H1 (cell line): ENCODE measurements at regions not wholly inside any gene's neighbourhood (a gene's known extent, or its start where the extent isn't known, plus 50 kb on each side); places are given as distances from the start of the nearest gene placed in this dataset.

ENCODE experiments used
- CTCF ChIA-PET: fragments of 300-600 bp; sonication (Branson Sonifier 250); formaldehyde crosslinking; loops from one replicate; lab custom pipeline; 2021; ENCODE audit not compliant: partially characterized antibody; lab: Charles Lee
- POLR2A ChIA-PET: fragments of 300-600 bp; sonication (Branson Sonifier 250); formaldehyde crosslinking; loops from one replicate; lab custom pipeline; 2021; ENCODE audit warnings: inconsistent platforms; ENCODE audit not compliant: partially characterized antibody; lab: Charles Lee
- DNase-seq, 2 experiments: peaks; one replicate each; pipeline versions ENCODE4 v3.0.0 to v3.0.0-alpha.2; 2010 to 2022; ENCODE audit warnings: low spot score in 2 of 2, low read depth in 1 of 2, mixed read lengths in 1 of 2
- FAIRE-seq: peaks from 2 replicates; lab custom pipeline; 2011; peaks lifted over from hg19 to GRCh38; lab: Jason Lieb, UNC
- H2AFZ ChIP-seq: 2 replicates; pipeline ENCODE4 v1.8.1; 2012; ENCODE audit warnings: low read length, inconsistent platforms
- H2AK5ac ChIP-seq: 2 replicates; pipeline ENCODE4 v1.6.1; 2013; ENCODE audit warnings: low read depth, low read length
- H2BK120ac ChIP-seq: replicated peaks from 2 replicates; pipeline ENCODE3; 2013; ENCODE audit warnings: low read depth, low read length, inconsistent platforms
- H2BK12ac ChIP-seq: 2 replicates; pipeline ENCODE4 v1.6.1; 2013; ENCODE audit warnings: low read depth, low read length
- H2BK15ac ChIP-seq: 2 replicates; pipeline ENCODE4 v1.6.1; 2013; ENCODE audit warnings: low read length
- H2BK20ac ChIP-seq: 2 replicates; pipeline ENCODE4 v1.6.1; 2013; ENCODE audit warnings: low read length
- H2BK5ac ChIP-seq: 2 replicates; pipeline ENCODE4 v1.6.1; 2013; ENCODE audit warnings: low read depth, low read length
- H3K14ac ChIP-seq: 2 replicates; pipeline ENCODE4 v1.6.1; 2013; ENCODE audit warnings: inconsistent platforms; ENCODE audit not compliant: insufficient read length
- H3K18ac ChIP-seq: 2 replicates; pipeline ENCODE4 v1.6.1; 2013; ENCODE audit warnings: low read length; ENCODE audit errors: extremely low read depth
- H3K23ac ChIP-seq: 2 replicates; pipeline ENCODE4 v1.6.1; 2013; ENCODE audit warnings: inconsistent platforms; ENCODE audit not compliant: insufficient read length
- H3K23me2 ChIP-seq: 2 replicates; pipeline ENCODE4 v1.6.1; 2013; ENCODE audit warnings: low read depth, low read length
- H3K27ac ChIP-seq: 2 replicates; pipeline ENCODE4 v1.6.1; 2011; ENCODE audit warnings: low read depth, low read length, inconsistent platforms
- H3K27me3 ChIP-seq, 4 experiments: replicated peaks in 1 of 4; 1 replicate in 1 of 4; 2 replicates in 3 of 4; pipeline versions ENCODE4 v1.6.1 to v1.8.1; 2011 to 2013; ENCODE audit warnings: low read length in 3 of 4, mild to moderate bottlenecking in 3 of 4, inconsistent platforms in 2 of 4, mixed read lengths in 2 of 4, moderate library complexity in 1 of 4; ENCODE audit not compliant: control insufficient read depth in 3 of 4, insufficient read depth in 3 of 4; ENCODE audit errors: extremely low read depth in 1 of 4
- H3K36me3 ChIP-seq, 4 experiments: 2 replicates each; pipeline versions ENCODE4 v1.6.1 to v1.8.1; 2011 to 2013; ENCODE audit warnings: mild to moderate bottlenecking in 4 of 4, low read length in 3 of 4, moderate library complexity in 2 of 4, control low read depth in 1 of 4, inconsistent platforms in 1 of 4; ENCODE audit not compliant: insufficient read depth in 4 of 4, control insufficient read depth in 2 of 4
- H3K4ac ChIP-seq: replicated peaks from 2 replicates; pipeline ENCODE3; 2013; ENCODE audit warnings: low read length, low read depth, mixed read lengths, inconsistent platforms; ENCODE audit not compliant: insufficient read length
- H3K4me1 ChIP-seq, 4 experiments: replicated peaks in 1 of 4; 1 replicate in 1 of 4; 2 replicates in 3 of 4; pipeline versions ENCODE4 v1.6.1 to v1.8.1; 2011 to 2013; ENCODE audit warnings: low read length in 3 of 4, inconsistent platforms in 2 of 4, mixed read lengths in 1 of 4; ENCODE audit not compliant: insufficient read depth in 4 of 4, control insufficient read depth in 3 of 4
- H3K4me2 ChIP-seq, 2 experiments: 2 replicates each; pipeline versions ENCODE4 v1.6.1 to v1.8.1; 2011 to 2013; ENCODE audit warnings: low read depth in 2 of 2, low read length in 2 of 2, control low read depth in 1 of 2, inconsistent platforms in 1 of 2, mild to moderate bottlenecking in 1 of 2; ENCODE audit not compliant: insufficient read depth in 1 of 2
- H3K4me3 ChIP-seq, 4 experiments: fragments of 200-600, 300-600 bp in 1 of 4; sonication (generic), shearing (Covaris generic), sonication (Bioruptor Twin) in 1 of 4; 2 replicates each; pipeline versions ENCODE4 v1.5.1 to v1.8.1; 2011 to 2016; ENCODE audit warnings: low read length in 4 of 4, low read depth in 3 of 4, control low read depth in 2 of 4, inconsistent platforms in 2 of 4, mild to moderate bottlenecking in 2 of 4, mixed read lengths in 1 of 4, moderate library complexity in 1 of 4; ENCODE audit not compliant: insufficient read depth in 2 of 4; ENCODE audit errors: extremely low read depth in 1 of 4
- H3K56ac ChIP-seq: replicated peaks from 2 replicates; pipeline ENCODE3; 2013; ENCODE audit warnings: low read depth, mild to moderate bottlenecking, mixed read lengths, low read length, inconsistent platforms; ENCODE audit not compliant: insufficient read length
- H3K79me1 ChIP-seq: 2 replicates; pipeline ENCODE4 v1.6.1; 2013; ENCODE audit warnings: low read depth, low read length, control low read depth
- H3K79me2 ChIP-seq, 2 experiments: 2 replicates each; pipeline versions ENCODE4 v1.6.1 to v1.8.1; 2012 to 2013; ENCODE audit warnings: low read length in 2 of 2, mild to moderate bottlenecking in 2 of 2, inconsistent platforms in 1 of 2; ENCODE audit not compliant: insufficient read depth in 2 of 2, control insufficient read depth in 1 of 2
- H3K9ac ChIP-seq, 4 experiments: replicated peaks in 1 of 4; 1 replicate in 1 of 4; 2 replicates in 3 of 4; pipeline versions ENCODE4 v1.6.1 to v1.8.1; 2011 to 2013; ENCODE audit warnings: low read depth in 3 of 4, low read length in 3 of 4, control low read depth in 2 of 4, mild to moderate bottlenecking in 2 of 4, moderate library complexity in 2 of 4, inconsistent platforms in 1 of 4; ENCODE audit errors: extremely low read depth in 1 of 4
- H3K9me3 ChIP-seq, 2 experiments: 2 replicates each; pipeline versions ENCODE4 v1.6.1 to v1.8.1; 2012 to 2013; ENCODE audit warnings: mild to moderate bottlenecking in 2 of 2, moderate library complexity in 2 of 2, control low read depth in 1 of 2, inconsistent platforms in 1 of 2, low read depth in 1 of 2, low read length in 1 of 2, mixed read lengths in 1 of 2; ENCODE audit not compliant: insufficient read depth in 2 of 2
- H4K20me1 ChIP-seq, 2 experiments: replicated peaks in 1 of 2; 2 replicates each; pipeline versions ENCODE3 to v1.8.1; 2011 to 2013; ENCODE audit warnings: inconsistent platforms in 2 of 2, low read length in 2 of 2, mild to moderate bottlenecking in 1 of 2; ENCODE audit not compliant: insufficient read depth in 2 of 2, control insufficient read depth in 1 of 2
- H4K5ac ChIP-seq: 2 replicates; pipeline ENCODE4 v1.6.1; 2013; ENCODE audit warnings: low read length, low read depth, mixed read lengths, inconsistent platforms; ENCODE audit not compliant: insufficient read length
- H4K8ac ChIP-seq: 2 replicates; pipeline ENCODE4 v1.8.0; 2013; ENCODE audit warnings: mild to moderate bottlenecking, moderate library complexity, low read length, inconsistent platforms; ENCODE audit not compliant: insufficient read depth; ENCODE audit errors: extremely low read depth
- H4K91ac ChIP-seq: replicated peaks from 2 replicates; pipeline ENCODE3; 2013; ENCODE audit warnings: low read length, mixed read lengths, inconsistent platforms; ENCODE audit not compliant: insufficient read length
- BRCA1 ChIP-seq: IDR thresholded peaks from 2 replicates; pipeline ENCODE4 v1.6.1; 2012; ENCODE audit warnings: low read depth, low read length, improper control_type of control experiment
- HDAC6 ChIP-seq: IDR thresholded peaks from one replicate; pipeline ENCODE4 v1.7.1; 2012; ENCODE audit warnings: low read depth, mild to moderate bottlenecking, inconsistent platforms, low read length, moderate library complexity
- POLR2A ChIP-seq, 2 experiments: IDR thresholded peaks; 1 replicate in 1 of 2; 2 replicates in 1 of 2; pipeline ENCODE4 v1.6.1; 2011; ENCODE audit warnings: low read depth in 2 of 2, low read length in 2 of 2, mild to moderate bottlenecking in 2 of 2; ENCODE audit errors: control extremely low read depth in 1 of 2
- WGBS, 2 experiments: shearing (Covaris generic) in 1 of 2; methylation state at CpG; one replicate each; pipeline versions ENCODE4 v1.1.6 to v1.1.7; 2013 to 2015; ENCODE audit warnings: low lambda C conversion rate in 2 of 2, mixed read lengths in 2 of 2, inconsistent platforms in 1 of 2, low coverage in 1 of 2, missing lambda C conversion rate in 1 of 2; ENCODE audit not compliant: insufficient replicate concordance in 2 of 2, insufficient coverage in 1 of 2, insufficient read length in 1 of 2; ENCODE audit errors: extremely low coverage in 1 of 2, missing lambda C conversion rate in 1 of 2; 5-methylcytosine and 5-hydroxymethylcytosine counted together

- no peak overlapping the region for H2BK20ac ChIP-seq
- no peaks in the 10 kb centered on the region for H3K23me2 ChIP-seq
- H4K8ac ChIP-seq = no peak overlapping the region
- no peak for FAIRE-seq
- no peak overlapping the region for H3K27ac ChIP-seq
- WGBS, 2 experiments = 95% methylated on average over 9 of the region's 9 CpGs; no CpG with 5 or more reads in 1 of the 2 experiments
- no peaks in the 10 kb centered on the region for H3K36me3 ChIP-seq
- H3K56ac ChIP-seq = no peak overlapping the region
- H3K4me2 ChIP-seq = no peak overlapping the region
- no peak overlapping the region for H3K4me3 ChIP-seq
- no peak overlapping the region for H4K5ac ChIP-seq
- no peak overlapping the region for H3K23ac ChIP-seq
- no peaks in the 10 kb centered on the region for H4K20me1 ChIP-seq
- H3K18ac ChIP-seq = no peak overlapping the region
- no peak overlapping the region for H3K4ac ChIP-seq
- H3K4me1 ChIP-seq = no peaks in the 10 kb centered on the region; a peak in 1 of 7 replicates
- no peak overlapping the region for H4K91ac ChIP-seq
- DNase-seq = no peak
- no peak overlapping the region for H2BK120ac ChIP-seq
- no peaks in the 10 kb centered on the region for H3K79me2 ChIP-seq
- ChIA-PET POLR2A (no interaction called here), CTCF (interaction anchor here (1.1 kb wide), 1 partner anchor 20 kb away, joined by 4 read pairs; no protein-coding TSS in a partner anchor)
- H2AFZ ChIP-seq = no peak overlapping the region
- no peak overlapping the region for H2BK5ac ChIP-seq
- no peaks in the 10 kb centered on the region; a peak in 1 of 7 replicates for H3K27me3 ChIP-seq
- no peak overlapping the region for H3K14ac ChIP-seq
- no peak overlapping the region for H2AK5ac ChIP-seq
- H2BK12ac ChIP-seq = no peak overlapping the region
- H3K9me3 ChIP-seq = peaks cover 0 to 5% of the 10 kb centered on the region in 2 experiments; a peak in 1 of 4 replicates
- H2BK15ac ChIP-seq = no peak overlapping the region
- no peak overlapping the region for H3K9ac ChIP-seq
- H3K79me1 ChIP-seq = no peaks in the 10 kb centered on the region
- no peak for TF ChIP-seq HDAC6
- no peak for TF ChIP-seq BRCA1
- TF ChIP-seq POLR2A (IDR thresholded peaks at IDR 0.05; ENCODE audit: control extremely low read depth in 1 of 2, low read depth in 2 of 2, low read length in 2 of 2) = no peak
Observed at GRCh38 chr6:999552-999951, 306.6 kb upstream of the EXOC2 start.
